Naive thymus-derived CD4-positive, alpha-beta T cell (primary cell): ENCODE measurements at regions not wholly inside any gene's neighbourhood (a gene's known extent, or its start where the extent isn't known, plus 50 kb on each side); places are given as distances from the start of the nearest gene placed in this dataset.
A peak's percentile ranks its signal among the peaks of the same experiment; 100 is the strongest.

Source experiments
- ATAC-seq: fragments of 150-1000 bp; cut with Tn5 transposase; 2 replicates; pipeline ENCODE4 v1.10.0; 2021; ENCODE audit warnings: mild to moderate bottlenecking, moderate library complexity
- CTCF ChIA-PET: fragments of 350-600 bp; sonication (Branson Sonifier 250); formaldehyde crosslinking; loops from one replicate; lab custom pipeline; 2021; ENCODE audit warnings: antibody characterized with exemption; lab: Charles Lee
- POLR2A ChIA-PET: fragments of 350-600 bp; sonication (Branson Sonifier 250); formaldehyde crosslinking; loops from one replicate; lab custom pipeline; 2021; ENCODE audit warnings: antibody characterized with exemption, inconsistent platforms; lab: Charles Lee
- DNase-seq, 9 donors: peaks; one replicate each; pipeline versions ENCODE4 v3.0.0 to v3.0.0-alpha.2; 2020 to 2022; ENCODE audit warnings: mixed read lengths in 1 of 9
- H3K27ac ChIP-seq: one replicate; pipeline ENCODE4 v1.7.0; 2013; ENCODE audit warnings: mild to moderate bottlenecking, low read depth, low read length, moderate library complexity
- H3K27me3 ChIP-seq, 2 donors: one replicate each; pipeline ENCODE4 v1.7.0; 2013; ENCODE audit warnings: low read length in 2 of 2, mild to moderate bottlenecking in 2 of 2, moderate library complexity in 2 of 2; ENCODE audit not compliant: control insufficient read depth in 2 of 2, insufficient read depth in 2 of 2
- H3K36me3 ChIP-seq, 3 experiments: 1 replicate in 2 of 3; 2 replicates in 1 of 3; pipeline ENCODE4 v1.7.0; 2013; ENCODE audit warnings: low read length in 3 of 3, mild to moderate bottlenecking in 3 of 3, moderate library complexity in 1 of 3; ENCODE audit not compliant: insufficient read depth in 3 of 3, control insufficient read depth in 2 of 3
- H3K4me1 ChIP-seq, 2 donors: one replicate each; pipeline ENCODE4 v1.7.0; 2013; ENCODE audit warnings: low read length in 2 of 2, mild to moderate bottlenecking in 2 of 2, moderate library complexity in 1 of 2; ENCODE audit not compliant: control insufficient read depth in 2 of 2, insufficient read depth in 2 of 2
- H3K4me3 ChIP-seq: 2 replicates; pipeline ENCODE4 v1.7.0; 2013; ENCODE audit warnings: mild to moderate bottlenecking, low read length
- H3K9me3 ChIP-seq, 3 experiments: 1 replicate in 2 of 3; 2 replicates in 1 of 3; pipeline ENCODE4 v1.7.0; 2013; ENCODE audit warnings: low read length in 3 of 3; ENCODE audit not compliant: control insufficient read depth in 2 of 3
- H3K27ac Mint-ChIP-seq, 9 donors: one replicate each; pipeline ENCODE4 v1.8.0; 2020 to 2022; ENCODE audit warnings: mixed read lengths in 9 of 9, mild to moderate bottlenecking in 8 of 9, moderate library complexity in 5 of 9, inconsistent platforms in 2 of 9
- H3K27me3 Mint-ChIP-seq, 5 donors: one replicate each; pipeline ENCODE4 v1.8.0; 2021 to 2022; ENCODE audit warnings: mixed read lengths in 5 of 5, mild to moderate bottlenecking in 1 of 5
- H3K36me3 Mint-ChIP-seq, 5 donors: one replicate each; pipeline ENCODE4 v1.8.0; 2020 to 2022; ENCODE audit warnings: mixed read lengths in 5 of 5, mild to moderate bottlenecking in 3 of 5, inconsistent platforms in 1 of 5
- H3K4me1 Mint-ChIP-seq, 7 donors: one replicate each; pipeline ENCODE4 v1.8.0; 2020 to 2022; ENCODE audit warnings: mixed read lengths in 7 of 7, mild to moderate bottlenecking in 3 of 7, inconsistent platforms in 1 of 7
- H3K4me3 Mint-ChIP-seq, 10 donors: one replicate each; pipeline ENCODE4 v1.8.0; 2020 to 2022; ENCODE audit warnings: mild to moderate bottlenecking in 10 of 10, mixed read lengths in 10 of 10, moderate library complexity in 6 of 10, inconsistent platforms in 2 of 10
- H3K9me3 Mint-ChIP-seq, 11 donors: one replicate each; pipeline ENCODE4 v1.8.0; 2020 to 2022; ENCODE audit warnings: mixed read lengths in 11 of 11, mild to moderate bottlenecking in 4 of 11, inconsistent platforms in 1 of 11, moderate library complexity in 1 of 11
- intact Hi-C, 2 donors: fragments of 100-400 bp; cut with micrococcal nuclease; formaldehyde crosslinking; loops; one replicate each; pipeline ENCODE4 v1.15.1; 2023

- Histone ChIP-seq H3K27ac (no peak overlapping the region), H3K4me3 (no peak overlapping the region), H3K4me1 (no peaks in the 10 kb centered on the region), H3K27me3 (no peaks in the 10 kb centered on the region), H3K9me3 (no peaks in the 10 kb centered on the region), H3K36me3 (no peaks in the 10 kb centered on the region)
- Mint-ChIP-seq H3K9me3 (no peaks in the 10 kb centered on the region), H3K4me1 (no peaks in the 10 kb centered on the region), H3K27ac (no peak overlapping the region), H3K4me3 (no peak overlapping the region), H3K27me3 (peaks cover 0 to 16% (median 0%) of the 10 kb centered on the region in 5 donors), H3K36me3 (peaks cover 0 to 7% (median 0%) of the 10 kb centered on the region in 5 donors)
- DNase-seq, result no peak
- POLR2A ChIA-PET, result no interaction called here
- intact Hi-C loops, result no loop called here
- no peak for ATAC-seq
- CTCF ChIA-PET, result no interaction called here
Observed at GRCh38 chr12:126999352-126999751, 1267.6 kb upstream of the TMEM132C start.

GRCh38 chr12:127005406-127005805, 1261.6 kb upstream of the TMEM132C start:
- no peak overlapping the region for H3K27ac ChIP-seq
- H3K27me3 Mint-ChIP-seq, result peaks cover 0 to 4% (median 0%) of the 10 kb centered on the region in 5 donors
- DNase-seq, result no peak
- CTCF ChIA-PET, result no interaction called here
- no peaks in the 10 kb centered on the region for H3K27me3 ChIP-seq
- no peak overlapping the region for H3K4me3 Mint-ChIP-seq
- POLR2A ChIA-PET, result no interaction called here
- ATAC-seq, result no peak
- H3K4me1 Mint-ChIP-seq, result no peaks in the 10 kb centered on the region
- no peak overlapping the region for H3K4me3 ChIP-seq
- no peaks in the 10 kb centered on the region for H3K9me3 ChIP-seq
- no peaks in the 10 kb centered on the region for H3K9me3 Mint-ChIP-seq
- H3K36me3 ChIP-seq, result no peaks in the 10 kb centered on the region
- intact Hi-C loops, result no loop called here
- no peaks in the 10 kb centered on the region for H3K4me1 ChIP-seq
- no peak overlapping the region for H3K27ac Mint-ChIP-seq
- no peaks in the 10 kb centered on the region for H3K36me3 Mint-ChIP-seq

GRCh38 chr12:127006972-127007371, 1260.0 kb upstream of the TMEM132C start:
- Histone ChIP-seq H3K27ac (no peak overlapping the region), H3K4me1 (no peaks in the 10 kb centered on the region), H3K9me3 (no peaks in the 10 kb centered on the region), H3K36me3 (no peaks in the 10 kb centered on the region), H3K4me3 (no peak overlapping the region), H3K27me3 (no peaks in the 10 kb centered on the region)
- DNase-seq (no peak), ATAC-seq (no peak)
- POLR2A ChIA-PET, result no interaction called here
- H3K36me3 Mint-ChIP-seq, result no peaks in the 10 kb centered on the region
- intact Hi-C loops, result no loop called here
- H3K4me3 Mint-ChIP-seq, result no peak overlapping the region
- no peaks in the 10 kb centered on the region for H3K4me1 Mint-ChIP-seq
- H3K27me3 Mint-ChIP-seq, result peaks cover 0 to 7% (median 6%) of the 10 kb centered on the region in 5 donors
- no peak overlapping the region for H3K27ac Mint-ChIP-seq
- CTCF ChIA-PET, result no interaction called here
- H3K9me3 Mint-ChIP-seq, result peaks cover 0 to 7% (median 0%) of the 10 kb centered on the region in 11 donors

- H3K4me1 ChIP-seq, result no peaks in the 10 kb centered on the region
- H3K27ac ChIP-seq, result no peak overlapping the region
- no peak overlapping the region for H3K27ac Mint-ChIP-seq
- intact Hi-C loops, result no loop called here
- no peaks in the 10 kb centered on the region for H3K4me1 Mint-ChIP-seq
- H3K36me3 Mint-ChIP-seq, result no peaks in the 10 kb centered on the region
- DNase-seq, result no peak
- no peaks in the 10 kb centered on the region for H3K36me3 ChIP-seq
- H3K27me3 Mint-ChIP-seq, result peaks cover 0 to 12% (median 10%) of the 10 kb centered on the region in 5 donors
- no peaks in the 10 kb centered on the region for H3K27me3 ChIP-seq
- no peak overlapping the region for H3K4me3 Mint-ChIP-seq
- CTCF ChIA-PET, result no interaction called here
- H3K9me3 Mint-ChIP-seq, result peaks cover 0 to 11% (median 0%) of the 10 kb centered on the region in 11 donors
- no peaks in the 10 kb centered on the region for H3K9me3 ChIP-seq
- ATAC-seq, result no peak
- POLR2A ChIA-PET, result no interaction called here
- H3K4me3 ChIP-seq, result no peak overlapping the region
Observed at GRCh38 chr12:127008755-127009403, 1258.1 kb upstream of the TMEM132C start.

GRCh38 chr12:127012109-127012508, 1254.9 kb upstream of the TMEM132C start:
- H3K9me3 Mint-ChIP-seq, result peaks cover 0 to 11% (median 0%) of the 10 kb centered on the region in 11 donors
- CTCF ChIA-PET, result no interaction called here

GRCh38 chr12:127013197-127013596, 1253.8 kb upstream of the TMEM132C start:
- Mint-ChIP-seq H3K4me1 (no peaks in the 10 kb centered on the region), H3K36me3 (no peaks in the 10 kb centered on the region), H3K4me3 (no peak overlapping the region), H3K27ac (no peak overlapping the region), H3K9me3 (peaks cover 0 to 11% (median 0%) of the 10 kb centered on the region in 11 donors), H3K27me3 (peaks cover 0 to 12% (median 10%) of the 10 kb centered on the region in 5 donors)
- ATAC-seq (no peak), DNase-seq (no peak)
- Histone ChIP-seq H3K4me3 (no peak overlapping the region), H3K36me3 (no peaks in the 10 kb centered on the region), H3K9me3 (no peaks in the 10 kb centered on the region), H3K4me1 (no peaks in the 10 kb centered on the region), H3K27ac (no peak overlapping the region), H3K27me3 (no peaks in the 10 kb centered on the region)
- POLR2A ChIA-PET, result no interaction called here
- intact Hi-C loops, result no loop called here
- CTCF ChIA-PET, result no interaction called here

More at GRCh38 chr12:127012109-127012508, 1254.9 kb upstream of the TMEM132C start:
- Histone ChIP-seq H3K27me3 (no peaks in the 10 kb centered on the region), H3K36me3 (no peaks in the 10 kb centered on the region), H3K4me3 (no peak overlapping the region), H3K27ac (no peak overlapping the region), H3K9me3 (no peaks in the 10 kb centered on the region), H3K4me1 (no peaks in the 10 kb centered on the region)
- DNase-seq (no peak), ATAC-seq (no peak)
- POLR2A ChIA-PET, result no interaction called here
- no peaks in the 10 kb centered on the region for H3K4me1 Mint-ChIP-seq
- intact Hi-C loops, result no loop called here
- H3K27ac Mint-ChIP-seq, result no peak overlapping the region
- H3K27me3 Mint-ChIP-seq, result peaks cover 0 to 12% (median 10%) of the 10 kb centered on the region in 5 donors
- no peaks in the 10 kb centered on the region for H3K36me3 Mint-ChIP-seq
- no peak overlapping the region for H3K4me3 Mint-ChIP-seq

- Mint-ChIP-seq H3K9me3 (peaks cover 0 to 11% (median 0%) of the 10 kb centered on the region in 11 donors), H3K4me1 (no peaks in the 10 kb centered on the region), H3K27me3 (peaks cover 0 to 12% (median 10%) of the 10 kb centered on the region in 5 donors), H3K4me3 (no peak overlapping the region), H3K27ac (peak overlapping the region in 1 of 9 donors; percentile 65), H3K36me3 (no peaks in the 10 kb centered on the region)
- Histone ChIP-seq H3K36me3 (no peaks in the 10 kb centered on the region), H3K27me3 (no peaks in the 10 kb centered on the region), H3K27ac (no peak overlapping the region), H3K4me1 (no peaks in the 10 kb centered on the region), H3K4me3 (no peak overlapping the region), H3K9me3 (no peaks in the 10 kb centered on the region)
- ATAC-seq, result no peak
- CTCF ChIA-PET, result no interaction called here
- intact Hi-C loops, result no loop called here
- no peak for DNase-seq
- POLR2A ChIA-PET, result no interaction called here
Observed at GRCh38 chr12:127014079-127014478, 1252.9 kb upstream of the TMEM132C start.
